ENCODE measurements at regions not wholly inside any gene's neighbourhood (a gene's known extent, or its start where the extent isn't known, plus 50 kb on each side); places are given as distances from the start of the nearest gene placed in this dataset.

DNA sequence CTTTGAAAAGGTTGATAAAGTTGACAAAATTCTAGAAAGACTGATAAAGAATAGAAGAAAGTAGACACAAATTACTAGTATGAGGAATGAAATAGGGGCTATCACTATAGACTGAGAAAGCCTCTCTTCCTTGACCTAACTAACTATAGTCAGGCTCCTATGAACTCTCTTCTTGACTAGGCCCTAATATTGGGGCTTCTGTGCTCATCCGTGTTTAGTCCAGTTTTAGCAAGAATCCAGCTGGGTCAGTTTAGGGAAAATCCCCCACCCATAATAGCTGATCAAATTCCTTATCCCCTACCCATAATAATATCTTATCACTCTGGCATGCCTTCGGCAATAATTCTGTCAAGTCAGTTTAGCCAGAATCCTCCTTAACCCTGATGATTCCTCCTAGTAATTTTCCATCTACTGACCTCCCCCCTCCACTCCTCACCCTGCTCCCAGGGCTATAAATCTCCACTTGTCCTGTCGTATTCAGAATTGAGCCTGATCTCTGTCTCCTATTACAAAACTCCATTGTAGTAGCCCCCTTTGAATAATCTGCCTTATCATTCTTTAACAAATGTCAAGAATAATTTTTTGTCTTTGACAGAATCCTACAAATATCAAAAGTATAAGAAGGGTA lies 138.1 kb downstream of the TFAP2A start:
- no peaks in the 10 kb centered on the region for H3K36me3 Mint-ChIP-seq
- no peak for DNase-seq (ENCODE audit: low spot score in 2 of 2)
- no peak overlapping the region for H3K4me3 Mint-ChIP-seq

DNA sequence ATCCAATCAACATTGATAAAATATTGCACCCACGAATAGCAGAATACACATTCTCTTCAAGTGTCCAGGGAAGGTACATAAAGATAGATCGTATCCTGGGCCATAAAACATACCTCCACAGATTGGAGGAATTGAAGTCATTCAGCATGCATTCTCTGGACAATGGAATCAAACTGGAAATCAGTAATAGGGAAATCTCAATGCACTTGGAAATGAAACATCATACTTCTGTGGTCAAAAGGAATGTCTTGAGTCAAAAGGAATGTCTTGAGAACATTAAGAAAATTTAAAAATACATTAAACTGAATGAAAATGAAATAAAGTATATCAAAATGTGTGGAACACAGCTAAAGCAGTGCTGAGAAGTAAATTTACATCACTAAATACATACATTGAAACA lies 138.8 kb downstream of the TFAP2A start:
- ATAC-seq (ENCODE audit: low read depth) (no peak), DNase-seq (ENCODE audit: low spot score in 2 of 2) (no peak)
- Mint-ChIP-seq H3K27ac (no peak overlapping the region), H3K36me3 (no peaks in the 10 kb centered on the region), H3K4me1 (no peaks in the 10 kb centered on the region), H3K4me3 (no peak overlapping the region), H3K27me3 (peaks cover 3% of the 10 kb centered on the region), H3K9me3 (peaks cover 6% of the 10 kb centered on the region)

More for the DNA sequence above, 138.1 kb downstream of the TFAP2A start:
- H3K4me1 Mint-ChIP-seq = no peaks in the 10 kb centered on the region
- peaks cover 1% of the 10 kb centered on the region for H3K27me3 Mint-ChIP-seq
- H3K27ac Mint-ChIP-seq = no peak overlapping the region
- ATAC-seq (ENCODE audit: low read depth) = no peak
- peaks cover 6% of the 10 kb centered on the region for H3K9me3 Mint-ChIP-seq

DNA sequence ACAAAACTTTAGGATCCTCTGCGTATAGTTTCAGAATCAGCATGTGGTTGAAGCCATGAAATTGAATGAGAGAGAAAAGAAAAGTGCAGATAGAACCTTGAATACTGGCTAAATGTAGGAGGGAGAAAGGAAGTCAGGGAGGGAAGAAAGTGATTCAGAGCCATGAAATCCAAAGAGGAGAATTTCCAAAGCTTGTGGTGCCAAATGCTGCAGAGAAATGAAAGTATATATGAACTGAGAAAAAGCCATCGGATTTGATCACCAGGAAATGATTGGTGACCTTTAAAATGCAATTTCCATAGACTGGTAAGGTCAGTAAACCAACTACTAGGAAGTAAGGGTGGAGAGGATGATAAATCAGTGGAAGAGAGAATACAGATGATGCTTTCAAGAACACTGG lies 142.3 kb downstream of the TFAP2A start:
- ATAC-seq (ENCODE audit: low read depth) (no peak), DNase-seq (ENCODE audit: low spot score in 2 of 2) (no peak)
- H3K27ac Mint-ChIP-seq = no peak overlapping the region
- H3K4me1 Mint-ChIP-seq = no peaks in the 10 kb centered on the region
- H3K27me3 Mint-ChIP-seq = peaks cover 3% of the 10 kb centered on the region
- no peaks in the 10 kb centered on the region for H3K36me3 Mint-ChIP-seq
- H3K9me3 Mint-ChIP-seq = peaks cover 5% of the 10 kb centered on the region
- no peak overlapping the region for H3K4me3 Mint-ChIP-seq

DNA sequence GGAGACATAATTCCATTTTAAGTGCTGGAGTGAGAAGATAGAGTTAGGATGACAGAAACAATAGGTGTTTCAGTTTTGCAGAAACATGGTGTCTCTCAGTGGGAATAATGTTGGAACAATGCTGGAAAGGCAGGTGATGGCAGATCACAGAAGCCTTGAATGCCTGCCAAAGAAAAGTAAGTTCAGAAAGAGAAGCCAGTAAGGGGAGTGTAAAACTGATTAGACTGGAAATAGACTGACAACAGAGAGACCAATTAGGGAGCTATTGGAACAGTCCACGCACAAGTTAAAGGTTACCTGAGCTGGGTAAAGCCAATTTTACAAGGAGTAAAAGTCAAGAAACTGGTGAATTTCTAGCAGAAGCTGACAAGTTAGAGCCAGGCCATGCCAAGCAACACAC lies 142.9 kb downstream of the TFAP2A start:
- Mint-ChIP-seq H3K4me3 (no peak overlapping the region), H3K9me3 (peaks cover 3% of the 10 kb centered on the region), H3K27ac (no peak overlapping the region), H3K4me1 (no peaks in the 10 kb centered on the region), H3K36me3 (no peaks in the 10 kb centered on the region), H3K27me3 (peaks cover 5% of the 10 kb centered on the region)
- no peak for DNase-seq (ENCODE audit: low spot score in 2 of 2)
- ATAC-seq (ENCODE audit: low read depth) = no peak

DNA sequence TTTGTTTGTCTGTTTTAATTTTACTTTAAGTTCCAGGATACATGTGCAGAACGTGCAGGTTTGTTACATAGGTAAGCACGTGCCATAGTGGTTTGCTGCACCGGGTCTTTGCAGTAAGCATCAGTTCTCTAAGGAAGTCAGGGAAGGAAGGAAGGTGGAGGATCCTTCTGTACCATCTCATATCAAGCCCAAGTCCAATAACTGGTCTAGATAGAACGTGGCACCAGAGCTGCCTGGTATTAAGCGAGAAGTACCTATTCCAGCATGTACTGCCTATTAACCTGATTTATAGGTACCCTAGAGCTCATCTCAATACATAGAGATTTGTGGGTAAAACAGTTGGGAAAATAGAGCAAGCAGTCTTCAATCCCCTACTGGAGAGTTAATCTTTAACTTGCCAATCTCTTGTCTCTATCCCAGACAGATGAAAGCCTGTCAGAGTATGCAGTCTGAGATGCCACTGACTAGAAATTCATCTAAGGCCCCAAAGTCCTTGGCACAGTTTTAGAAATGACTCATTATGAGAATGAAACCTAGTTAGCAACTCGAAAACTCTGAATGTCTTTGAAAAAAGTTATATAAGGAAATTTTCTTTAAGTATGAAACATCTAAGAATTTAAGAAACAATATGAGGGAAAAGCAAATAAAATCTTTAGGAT lies 144.9 kb downstream of the TFAP2A start:
- Mint-ChIP-seq H3K9me3 (peaks cover 3% of the 10 kb centered on the region), H3K4me1 (no peaks in the 10 kb centered on the region), H3K27me3 (peaks cover 6% of the 10 kb centered on the region), H3K36me3 (no peaks in the 10 kb centered on the region), H3K4me3 (no peak overlapping the region), H3K27ac (no peak overlapping the region)
- ATAC-seq (ENCODE audit: low read depth) (no peak), DNase-seq (ENCODE audit: low spot score in 2 of 2) (no peak)

DNA sequence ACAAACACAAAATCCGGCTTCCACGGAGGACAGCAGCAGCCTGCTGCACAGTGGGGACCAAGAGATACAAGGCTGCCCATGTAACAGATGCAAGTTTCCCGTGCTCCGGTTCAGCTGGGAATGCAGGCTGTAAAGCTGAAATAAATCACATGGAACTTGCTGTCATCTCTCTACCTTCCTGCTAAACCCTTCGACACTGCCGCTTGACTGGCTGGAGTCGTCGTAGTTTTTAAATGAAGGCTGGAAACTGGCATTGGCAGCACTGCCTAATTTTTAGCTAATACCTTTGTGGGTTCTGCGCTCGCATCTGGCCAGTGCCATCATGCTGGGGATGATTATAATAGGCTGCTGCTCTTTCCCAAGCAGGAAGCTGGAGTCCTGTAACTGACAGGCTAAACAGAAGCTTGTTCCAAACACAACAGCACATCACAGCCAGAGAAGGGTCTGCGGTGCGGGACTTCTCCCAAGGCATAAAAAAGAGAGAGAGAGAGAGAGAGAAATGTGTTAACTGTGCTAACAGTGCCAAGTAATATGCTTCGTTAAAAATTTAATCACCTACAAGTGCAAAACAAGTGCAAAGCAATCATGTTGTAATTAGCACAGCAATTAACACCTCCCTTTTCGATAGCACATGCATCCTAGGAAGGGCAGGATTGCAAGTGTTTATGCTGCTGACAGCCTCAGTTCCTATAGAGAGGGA lies 146.1 kb downstream of the TFAP2A start:
- H3K4me3 Mint-ChIP-seq = no peak overlapping the region
- ATAC-seq (ENCODE audit: low read depth) (no peak), DNase-seq (ENCODE audit: low spot score in 2 of 2) (no peak)

DNA sequence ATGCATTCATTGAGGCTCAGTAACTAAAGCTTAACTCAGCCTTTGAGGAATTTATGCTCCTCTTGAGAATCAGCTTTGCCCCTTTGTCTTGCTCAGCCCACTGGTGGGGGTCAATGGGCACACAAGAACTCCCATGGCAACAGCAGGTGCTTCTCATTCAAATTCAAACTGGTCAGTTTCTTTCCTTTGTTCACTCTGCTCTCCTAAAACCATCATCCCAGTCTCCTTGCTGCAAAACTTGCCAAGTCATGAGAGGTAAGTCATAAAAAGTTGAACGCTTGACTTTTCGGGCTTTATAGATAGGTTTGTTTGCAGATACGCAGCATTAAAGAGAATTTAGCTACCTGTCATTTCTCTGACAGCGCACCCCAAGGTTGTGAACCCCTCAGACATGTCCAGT lies 146.8 kb downstream of the TFAP2A start:
- DNase-seq (ENCODE audit: low spot score in 2 of 2) (no peak), ATAC-seq (ENCODE audit: low read depth) (no peak)
- no peak overlapping the region for H3K27ac Mint-ChIP-seq
- peaks cover 1% of the 10 kb centered on the region for H3K9me3 Mint-ChIP-seq
- H3K4me3 Mint-ChIP-seq = no peak overlapping the region
- H3K36me3 Mint-ChIP-seq = no peaks in the 10 kb centered on the region
- H3K4me1 Mint-ChIP-seq = no peaks in the 10 kb centered on the region
- peaks cover 6% of the 10 kb centered on the region for H3K27me3 Mint-ChIP-seq

More for the DNA sequence above, 146.1 kb downstream of the TFAP2A start:
- H3K27me3 Mint-ChIP-seq = peaks cover 6% of the 10 kb centered on the region
- H3K9me3 Mint-ChIP-seq = peaks cover 1% of the 10 kb centered on the region
- no peak overlapping the region for H3K27ac Mint-ChIP-seq
- no peaks in the 10 kb centered on the region for H3K36me3 Mint-ChIP-seq
- H3K4me1 Mint-ChIP-seq = no peaks in the 10 kb centered on the region

DNA sequence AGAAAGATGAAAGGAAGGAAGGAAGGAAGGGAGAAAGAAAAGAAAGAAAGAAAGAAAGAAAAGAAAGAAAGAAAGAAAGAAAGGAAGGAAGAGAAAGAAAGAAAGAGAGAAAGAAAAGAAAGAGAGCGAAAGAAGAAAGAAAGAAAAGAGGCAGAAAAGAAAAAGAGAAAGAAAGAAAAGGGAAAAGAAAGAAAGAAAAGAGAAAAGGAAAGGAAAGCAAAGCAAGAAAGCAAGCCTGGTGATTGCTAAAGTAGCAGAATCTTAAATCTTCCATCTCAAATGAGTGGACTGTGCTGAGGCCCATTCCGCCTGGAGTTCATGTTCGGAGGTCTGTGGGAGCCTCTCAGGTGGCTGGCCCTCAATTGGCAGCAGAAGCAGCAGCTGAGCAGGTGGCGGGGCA lies 148.4 kb downstream of the TFAP2A start:
- no peaks in the 10 kb centered on the region for H3K36me3 Mint-ChIP-seq
- no peak overlapping the region for H3K27ac Mint-ChIP-seq
- DNase-seq (ENCODE audit: low spot score in 2 of 2) = no peak
- no peaks in the 10 kb centered on the region for H3K9me3 Mint-ChIP-seq
- no peak for ATAC-seq (ENCODE audit: low read depth)
- H3K4me3 Mint-ChIP-seq = no peak overlapping the region
- peaks cover 3% of the 10 kb centered on the region for H3K27me3 Mint-ChIP-seq
- no peaks in the 10 kb centered on the region for H3K4me1 Mint-ChIP-seq

DNA sequence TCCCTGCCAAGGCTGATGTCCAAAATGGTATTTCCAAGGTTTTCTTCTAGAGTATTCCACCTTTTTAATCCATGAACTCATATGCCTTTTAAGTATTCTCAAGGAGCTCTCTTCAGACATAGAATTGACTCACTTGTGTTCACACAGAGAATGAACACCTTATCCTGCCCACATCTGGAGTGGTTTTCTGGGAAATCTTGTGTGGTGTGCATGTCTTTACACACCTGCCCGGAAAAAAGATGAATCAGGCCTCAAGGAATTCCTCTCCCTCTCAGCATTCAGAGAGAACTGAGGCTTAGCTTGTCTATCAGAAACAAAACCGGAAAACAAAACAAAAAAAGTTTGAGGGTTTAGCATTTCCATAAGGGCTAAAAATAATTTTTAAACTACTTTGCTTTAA lies 148.8 kb downstream of the TFAP2A start:
- no peak overlapping the region for H3K27ac Mint-ChIP-seq
- H3K27me3 Mint-ChIP-seq = peaks cover 3% of the 10 kb centered on the region
- H3K9me3 Mint-ChIP-seq = no peaks in the 10 kb centered on the region
- H3K4me3 Mint-ChIP-seq = no peak overlapping the region
- H3K36me3 Mint-ChIP-seq = no peaks in the 10 kb centered on the region
- ATAC-seq (ENCODE audit: low read depth) (no peak), DNase-seq (ENCODE audit: low spot score in 2 of 2) (no peak)
- no peaks in the 10 kb centered on the region for H3K4me1 Mint-ChIP-seq

DNA sequence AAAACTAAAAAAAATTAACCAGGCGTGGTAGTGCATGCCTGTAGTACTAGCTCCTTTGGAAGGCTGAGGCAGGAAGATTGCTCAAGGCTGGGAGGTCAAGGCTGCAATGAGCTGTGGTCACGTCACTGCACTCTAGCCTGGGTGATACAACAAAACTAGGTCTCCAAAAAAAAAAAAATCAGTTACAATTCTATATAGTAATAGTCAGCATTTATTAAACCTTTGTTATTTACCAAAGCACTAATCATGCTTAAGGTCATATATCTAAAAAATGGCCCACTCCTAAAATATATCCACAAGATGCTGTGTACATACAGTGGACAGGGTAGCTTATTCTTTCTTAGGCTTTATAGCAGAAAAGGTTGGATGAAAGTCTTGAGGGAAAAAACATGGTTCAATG lies 152.4 kb downstream of the TFAP2A start:
- peaks cover 1% of the 10 kb centered on the region for H3K9me3 Mint-ChIP-seq
- DNase-seq (ENCODE audit: low spot score in 2 of 2) (no peak), ATAC-seq (ENCODE audit: low read depth) (no peak)
- no peak overlapping the region for H3K4me3 Mint-ChIP-seq
- peaks cover 3% of the 10 kb centered on the region for H3K27me3 Mint-ChIP-seq
- H3K36me3 Mint-ChIP-seq = no peaks in the 10 kb centered on the region
- no peaks in the 10 kb centered on the region for H3K4me1 Mint-ChIP-seq
- no peak overlapping the region for H3K27ac Mint-ChIP-seq

DNA sequence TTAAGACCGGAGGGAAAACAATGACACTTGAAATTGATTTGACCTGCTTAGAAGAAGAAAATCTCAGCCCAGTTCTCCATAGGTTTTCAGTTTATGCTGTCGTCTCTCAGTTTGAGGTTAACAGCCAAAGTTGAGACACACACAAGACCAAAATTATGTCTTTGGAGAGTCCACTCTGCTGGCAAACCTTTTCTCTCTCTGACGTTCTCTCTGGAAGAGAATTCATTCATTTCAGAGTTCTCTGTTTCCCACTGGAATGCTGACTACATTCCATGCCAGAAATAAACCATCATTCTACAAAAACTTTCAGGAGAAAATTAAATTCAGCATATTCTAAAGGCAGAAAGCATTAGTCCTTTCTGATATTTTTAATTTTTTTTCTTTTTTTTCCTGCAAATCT lies 155.2 kb downstream of the TFAP2A start:
- no peak for ATAC-seq (ENCODE audit: low read depth)
- H3K27me3 Mint-ChIP-seq = no peaks in the 10 kb centered on the region
- DNase-seq (ENCODE audit: low spot score in 2 of 2) = no peak
- H3K4me1 Mint-ChIP-seq = no peaks in the 10 kb centered on the region
- no peak overlapping the region for H3K27ac Mint-ChIP-seq
- peaks cover 1% of the 10 kb centered on the region for H3K9me3 Mint-ChIP-seq
- H3K4me3 Mint-ChIP-seq = no peak overlapping the region
- H3K36me3 Mint-ChIP-seq = no peaks in the 10 kb centered on the region

DNA sequence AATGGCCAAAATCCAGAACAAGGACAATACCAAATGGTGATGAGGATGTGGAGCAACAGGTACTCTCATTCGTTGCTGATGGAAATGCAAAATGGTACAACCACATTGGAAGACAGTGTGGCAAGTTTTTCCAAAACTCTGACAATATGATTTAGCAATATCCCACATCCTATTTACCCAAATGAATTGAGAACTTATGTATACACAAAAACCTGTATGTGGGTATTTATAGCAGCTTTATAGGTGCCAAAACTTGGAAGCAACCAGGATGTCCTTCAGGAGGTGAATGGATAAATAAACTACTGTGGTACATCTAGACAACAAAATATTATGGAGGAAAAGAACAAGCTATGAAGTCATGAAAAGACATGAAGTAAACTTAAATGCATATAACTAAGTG lies 156.5 kb downstream of the TFAP2A start:
- no peaks in the 10 kb centered on the region for H3K4me1 Mint-ChIP-seq
- ATAC-seq (ENCODE audit: low read depth) (no peak), DNase-seq (ENCODE audit: low spot score in 2 of 2) (no peak)
- no peaks in the 10 kb centered on the region for H3K36me3 Mint-ChIP-seq
- H3K27me3 Mint-ChIP-seq = no peaks in the 10 kb centered on the region
- peaks cover 1% of the 10 kb centered on the region for H3K9me3 Mint-ChIP-seq
- no peak overlapping the region for H3K27ac Mint-ChIP-seq
- H3K4me3 Mint-ChIP-seq = no peak overlapping the region

DNA sequence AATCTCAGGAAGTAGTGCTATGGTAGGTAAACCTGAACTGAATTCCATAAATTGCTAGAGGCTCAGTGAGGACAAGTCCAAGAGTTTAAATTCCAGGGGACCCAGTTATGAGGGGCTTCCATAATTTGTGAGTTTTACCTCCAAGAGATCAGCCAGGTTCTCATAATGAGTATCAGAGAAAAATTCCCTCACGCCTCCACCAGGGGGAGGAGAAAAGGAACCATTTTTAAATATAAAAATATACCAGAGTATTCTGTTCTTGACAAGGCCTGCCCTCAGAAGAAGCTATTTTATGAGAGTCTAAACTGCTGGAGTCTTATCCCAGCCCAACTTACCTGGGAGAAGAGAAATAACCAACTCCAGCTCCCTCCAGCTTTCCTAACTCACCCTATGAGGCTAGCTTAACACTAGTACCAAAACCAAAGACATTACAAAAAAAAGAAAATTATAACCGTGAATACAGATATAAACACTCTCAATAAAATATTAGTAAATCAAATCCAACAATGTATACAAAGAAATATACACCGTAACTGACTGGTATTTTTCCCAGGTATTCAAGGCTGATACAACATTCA lies 158.7 kb downstream of the TFAP2A start:
- Mint-ChIP-seq H3K27me3 (peaks cover 1% of the 10 kb centered on the region), H3K36me3 (no peaks in the 10 kb centered on the region), H3K9me3 (peaks cover 3% of the 10 kb centered on the region), H3K27ac (no peak overlapping the region), H3K4me3 (no peak overlapping the region), H3K4me1 (no peaks in the 10 kb centered on the region)
- ATAC-seq (ENCODE audit: low read depth) (no peak), DNase-seq (ENCODE audit: low spot score in 2 of 2) (no peak)

DNA sequence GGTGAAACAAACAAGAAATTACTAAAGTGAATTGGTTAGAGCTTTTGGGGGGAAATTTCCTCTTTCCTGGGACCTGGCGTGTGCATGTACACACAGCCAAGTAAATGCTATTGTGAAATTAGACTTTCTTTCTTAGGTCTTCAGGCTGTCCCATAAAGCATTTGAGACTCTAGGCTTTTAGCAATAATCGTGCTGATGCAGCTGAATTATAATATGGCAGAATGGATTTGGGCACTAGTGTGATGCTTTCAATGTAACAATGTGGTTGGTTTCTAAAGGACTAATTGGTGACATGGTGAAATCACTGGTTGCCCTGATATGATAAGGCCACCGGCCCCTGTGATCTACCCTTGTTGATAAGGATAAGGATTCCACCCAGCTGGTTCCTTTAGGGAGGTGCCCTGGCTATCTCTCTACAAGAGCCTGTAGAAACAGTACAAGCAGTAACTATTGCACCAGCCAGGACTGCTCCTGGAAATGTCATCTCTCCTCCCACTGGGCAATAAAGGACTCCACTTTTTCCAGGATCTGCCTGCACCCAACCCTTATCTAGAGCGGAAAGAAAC lies 164.1 kb downstream of the TFAP2A start:
- H3K9me3 Mint-ChIP-seq = peaks cover 2% of the 10 kb centered on the region
- ATAC-seq (ENCODE audit: low read depth) = no peak
- no peaks in the 10 kb centered on the region for H3K4me1 Mint-ChIP-seq
- peaks cover 7% of the 10 kb centered on the region for H3K27me3 Mint-ChIP-seq
- no peaks in the 10 kb centered on the region for H3K36me3 Mint-ChIP-seq
- H3K27ac Mint-ChIP-seq = no peak overlapping the region
- no peak for DNase-seq (ENCODE audit: low spot score in 2 of 2)
- no peak overlapping the region for H3K4me3 Mint-ChIP-seq

Data from memory B cell (primary cell).